HEK293T (cell line): ENCODE measurements at regions not wholly inside any gene's neighbourhood (a gene's known extent, or its start where the extent isn't known, plus 50 kb on each side); places are given as distances from the start of the nearest gene placed in this dataset.

Experiments used
- CTCF ChIA-PET: fragments of 350-600 bp; formaldehyde crosslinking; extraction: SDS; loops from one replicate; lab custom pipeline; 2021; ENCODE audit warnings: antibody characterized with exemption, inconsistent platforms; lab: Yijun Ruan, JAX
- POLR2A ChIA-PET: fragments of 350-600 bp; formaldehyde crosslinking; extraction: SDS; loops from one replicate; lab custom pipeline; 2020; ENCODE audit warnings: antibody characterized with exemption, inconsistent platforms; lab: Yijun Ruan, JAX
- DNase-seq: peaks from one replicate; pipeline ENCODE4 v3.0.0; 2012; ENCODE audit warnings: mixed read lengths; ENCODE audit errors: extremely low spot score
- ARNT ChIP-seq: fragments of 450-650 bp; IDR thresholded peaks from 2 replicates; pipeline ENCODE4 v1.6.1; 2017; ENCODE audit warnings: mild to moderate bottlenecking
- BHLHE40 ChIP-seq: fragments of 450-650 bp; IDR thresholded peaks from 2 replicates; pipeline ENCODE4 v1.6.1; 2016; ENCODE audit warnings: mild to moderate bottlenecking, moderate library complexity, borderline replicate concordance
- CTBP1 ChIP-seq: fragments of 450-650 bp; IDR thresholded peaks from 2 replicates; pipeline ENCODE4 v1.6.1; 2016; ENCODE audit warnings: borderline replicate concordance
- ELF4 ChIP-seq: fragments of 450-650 bp; IDR thresholded peaks from 2 replicates; pipeline ENCODE4 v1.6.1; 2017; ENCODE audit warnings: antibody characterized with exemption
- FOXA1 ChIP-seq: fragments of 450-650 bp; IDR thresholded peaks from 2 replicates; pipeline ENCODE4 v1.6.1; 2016; ENCODE audit warnings: mild to moderate bottlenecking
- FOXK2 ChIP-seq: fragments of 450-650 bp; IDR thresholded peaks from 2 replicates; pipeline ENCODE4 v1.6.1; 2016; ENCODE audit warnings: mild to moderate bottlenecking
- FOXM1 ChIP-seq: fragments of 450-650 bp; IDR thresholded peaks from 2 replicates; pipeline ENCODE4 v1.6.1; 2017; ENCODE audit warnings: mild to moderate bottlenecking, borderline replicate concordance
- HDGF ChIP-seq: fragments of 450-650 bp; IDR thresholded peaks from 2 replicates; pipeline ENCODE4 v1.6.1; 2017; ENCODE audit warnings: antibody characterized with exemption, borderline replicate concordance
- L3MBTL2 ChIP-seq: fragments of 450-650 bp; conservative IDR thresholded peaks from 2 replicates; pipeline ENCODE4 v1.6.1; 2016; ENCODE audit warnings: mild to moderate bottlenecking
- LEF1 ChIP-seq: fragments of 450-650 bp; IDR thresholded peaks from 2 replicates; pipeline ENCODE4 v1.6.1; 2017; ENCODE audit warnings: mild to moderate bottlenecking, borderline replicate concordance
- NFRKB ChIP-seq: fragments of 450-650 bp; IDR thresholded peaks from 2 replicates; pipeline ENCODE4 v1.6.1; 2016; ENCODE audit warnings: mild to moderate bottlenecking, moderate library complexity
- SP1 ChIP-seq: fragments of 450-650 bp; IDR thresholded peaks from 2 replicates; pipeline ENCODE4 v1.6.1; 2017
- SUZ12 ChIP-seq: fragments of 450-650 bp; IDR thresholded peaks from 2 replicates; pipeline ENCODE4 v1.6.1; 2016; ENCODE audit warnings: mild to moderate bottlenecking
- TARDBP ChIP-seq: fragments of 450-650 bp; IDR thresholded peaks from 2 replicates; pipeline ENCODE4 v1.6.1; 2016
- ZNF384 ChIP-seq: fragments of 450-650 bp; IDR thresholded peaks from 2 replicates; pipeline ENCODE4 v1.6.1; 2016
- TF ChIP-seq, protein P1 (sequence below): fragments of 450-650 bp; IDR thresholded peaks from 2 replicates; pipeline ENCODE4 v1.6.1; 2016

DNA sequence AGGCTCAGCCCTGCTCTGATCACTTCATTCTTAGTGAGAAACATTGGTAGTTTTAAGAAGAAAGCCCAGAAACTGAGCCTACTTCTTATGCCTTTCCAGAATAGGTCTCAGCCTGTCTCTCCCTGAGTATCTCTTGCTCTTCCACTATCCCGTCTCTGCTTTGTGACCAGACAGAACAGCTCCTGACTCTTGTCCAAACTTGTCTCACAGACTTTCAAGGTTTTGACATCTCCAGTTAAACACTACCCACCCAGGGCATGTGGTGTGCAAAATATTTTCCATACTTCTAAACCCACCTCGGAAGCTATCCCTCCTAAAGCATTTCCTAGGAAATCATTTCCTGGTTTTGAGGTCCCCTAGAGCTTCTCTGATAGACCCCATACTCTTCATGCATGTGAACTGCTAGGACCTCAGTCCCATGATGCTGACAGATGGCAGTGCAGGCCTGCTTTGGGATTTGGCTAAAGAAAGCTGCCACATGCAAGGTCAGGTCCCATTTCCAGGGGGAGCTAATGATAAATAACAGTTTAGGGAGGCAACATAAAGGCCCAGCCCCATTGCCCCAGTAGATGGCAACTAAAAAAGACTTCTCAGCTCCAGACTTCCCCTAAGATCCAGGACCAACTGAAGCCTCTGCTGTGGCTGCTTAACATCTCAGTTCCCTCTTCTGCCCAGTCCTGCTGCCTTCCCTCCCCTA, 211.5 kb downstream of the MED10 start:
- CTCF ChIA-PET, result no interaction called here
- POLR2A ChIA-PET, result no interaction called here
- TF ChIP-seq FOXM1, result no peak
- no peak for TF ChIP-seq FOXA1
- no peak for TF ChIP-seq NFRKB
- no peak for TF ChIP-seq ZNF384
- TF ChIP-seq, protein P1, sequence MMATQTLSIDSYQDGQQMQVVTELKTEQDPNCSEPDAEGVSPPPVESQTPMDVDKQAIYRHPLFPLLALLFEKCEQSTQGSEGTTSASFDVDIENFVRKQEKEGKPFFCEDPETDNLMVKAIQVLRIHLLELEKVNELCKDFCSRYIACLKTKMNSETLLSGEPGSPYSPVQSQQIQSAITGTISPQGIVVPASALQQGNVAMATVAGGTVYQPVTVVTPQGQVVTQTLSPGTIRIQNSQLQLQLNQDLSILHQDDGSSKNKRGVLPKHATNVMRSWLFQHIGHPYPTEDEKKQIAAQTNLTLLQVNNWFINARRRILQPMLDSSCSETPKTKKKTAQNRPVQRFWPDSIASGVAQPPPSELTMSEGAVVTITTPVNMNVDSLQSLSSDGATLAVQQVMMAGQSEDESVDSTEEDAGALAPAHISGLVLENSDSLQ, result no peak
- TF ChIP-seq HDGF, result no peak
- TF ChIP-seq ELF4, result no peak
- no peak for TF ChIP-seq CTBP1
- no peak for TF ChIP-seq BHLHE40
- no peak for TF ChIP-seq TARDBP
- TF ChIP-seq SP1, result no peak
- TF ChIP-seq L3MBTL2, result no peak
- no peak for DNase-seq

DNA sequence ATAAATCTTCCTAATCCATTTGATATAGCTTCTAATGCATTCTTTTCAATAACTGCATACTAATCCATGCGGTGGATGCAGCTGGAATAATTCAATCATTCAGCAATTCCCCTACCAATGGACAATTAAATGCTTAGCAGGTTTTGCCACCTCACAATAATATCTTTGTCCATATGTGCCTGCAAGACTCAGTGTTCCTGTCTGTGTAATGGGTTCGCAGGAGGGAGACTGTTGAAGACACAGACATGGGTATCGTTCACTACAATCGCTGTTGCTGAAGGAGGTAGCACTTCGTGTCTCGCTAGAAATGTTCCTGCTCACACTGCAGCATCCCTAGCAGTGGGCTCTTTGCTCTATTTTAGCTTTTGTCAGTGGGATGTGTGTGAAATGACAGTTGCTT, 214.4 kb downstream of the MED10 start:
- TF ChIP-seq CTBP1, result no peak
- TF ChIP-seq FOXA1, result no peak
- TF ChIP-seq ZNF384, result no peak
- TF ChIP-seq FOXM1, result no peak
- TF ChIP-seq, protein P1, result no peak
- DNase-seq, result no peak
- ChIA-PET CTCF (no interaction called here), POLR2A (no interaction called here)

DNA sequence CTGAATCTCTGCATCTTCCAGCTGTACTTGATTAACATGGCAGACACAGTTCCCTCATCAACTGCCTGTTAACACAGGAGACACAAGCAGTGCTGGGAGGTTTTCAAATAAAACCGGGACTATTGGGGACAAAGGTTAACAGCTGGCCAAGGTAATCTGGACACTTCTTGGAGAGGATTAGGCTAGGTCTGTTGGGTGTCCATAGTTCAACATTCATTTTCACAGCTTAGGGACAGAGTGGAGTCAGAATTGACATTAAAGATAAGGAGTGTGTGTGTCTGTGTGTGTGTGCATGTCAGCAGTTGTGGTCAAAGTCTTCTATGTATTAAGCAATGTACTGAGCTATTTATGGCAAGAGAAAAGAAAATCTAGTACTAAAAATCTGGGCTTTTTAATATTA, 216.2 kb downstream of the MED10 start:
- TF ChIP-seq ELF4, result no peak
- no peak for TF ChIP-seq ARNT
- TF ChIP-seq ZNF384, result no peak
- no peak for TF ChIP-seq LEF1
- TF ChIP-seq, protein P1, result no peak
- no peak for TF ChIP-seq FOXM1
- TF ChIP-seq SUZ12, result no peak
- no peak for TF ChIP-seq CTBP1
- TF ChIP-seq FOXK2, result no peak
- no peak for TF ChIP-seq L3MBTL2
- TF ChIP-seq FOXA1, result no peak
- TF ChIP-seq TARDBP, result no peak
- no peak for TF ChIP-seq NFRKB
- TF ChIP-seq BHLHE40, result no peak
- TF ChIP-seq SP1, result no peak
- CTCF ChIA-PET, result no interaction called here
- POLR2A ChIA-PET, result no interaction called here
- DNase-seq, result no peak

DNA sequence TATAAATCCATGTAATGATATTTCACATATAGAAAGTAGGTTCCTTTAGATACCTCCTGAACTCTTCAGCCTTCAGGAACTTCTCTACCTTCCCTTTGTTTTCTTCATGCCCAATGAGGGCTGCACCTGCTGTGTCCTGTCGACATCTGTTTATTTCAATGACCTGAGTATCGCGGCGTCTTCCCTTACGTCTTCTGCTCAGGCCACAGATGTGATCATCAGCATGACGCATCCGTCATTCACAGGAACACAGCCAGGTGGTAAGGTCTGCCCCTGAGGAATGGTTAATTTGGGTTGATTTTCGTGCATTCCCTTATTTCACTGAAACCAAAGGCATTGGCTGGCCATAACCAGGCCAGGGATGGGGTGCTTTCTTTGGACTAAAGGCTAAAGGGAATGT, 217.1 kb downstream of the MED10 start:
- CTCF ChIA-PET, result no interaction called here

DNA sequence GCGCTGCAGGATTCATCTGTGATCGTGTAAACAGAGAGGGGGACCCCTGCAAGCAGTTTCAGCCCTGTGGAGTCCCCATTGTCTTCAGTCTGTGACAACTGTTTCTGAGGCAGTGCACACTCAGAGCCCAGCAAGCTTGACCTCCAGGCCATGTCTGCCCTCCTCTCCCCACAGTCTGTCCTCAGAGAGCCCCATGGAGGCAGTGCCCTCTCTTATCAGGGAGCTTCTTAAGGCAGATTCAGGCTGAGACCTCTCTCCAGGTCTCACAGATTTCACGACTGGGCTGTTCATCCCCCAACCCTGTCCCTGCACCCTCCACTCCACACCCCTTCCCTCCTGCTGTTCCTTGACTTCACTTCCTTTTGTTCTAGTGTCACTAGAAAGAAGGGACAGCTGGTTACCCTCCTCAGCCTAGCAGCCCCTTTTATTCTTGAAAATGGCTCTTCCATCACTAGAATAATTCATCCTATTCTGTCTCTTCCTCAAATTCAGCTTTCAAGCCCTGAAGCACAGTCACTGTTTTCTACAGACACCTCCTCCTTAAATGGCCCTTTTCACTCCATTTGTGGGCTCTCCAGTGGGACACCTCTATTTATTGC, 218.4 kb downstream of the MED10 start:
- POLR2A ChIA-PET, result no interaction called here
- CTCF ChIA-PET, result no interaction called here
- no peak for DNase-seq
- TF ChIP-seq ZNF384 (no peak), BHLHE40 (no peak), FOXA1 (no peak), ARNT (no peak), SUZ12 (no peak), SP1 (no peak), CTBP1 (no peak), LEF1 (no peak), TARDBP (no peak), NFRKB (no peak), L3MBTL2 (no peak), HDGF (no peak), FOXM1 (no peak), ELF4 (no peak)
- TF ChIP-seq, protein P1, result no peak

More for the DNA sequence above, 217.1 kb downstream of the MED10 start:
- DNase-seq, result no peak
- POLR2A ChIA-PET, result no interaction called here
- TF ChIP-seq ELF4 (no peak), L3MBTL2 (no peak), CTBP1 (no peak), ZNF384 (no peak), SP1 (no peak)
- TF ChIP-seq, protein P1, result no peak
